Loucy (cell line): ENCODE measurements at regions not wholly inside any gene's neighbourhood (a gene's known extent, or its start where the extent isn't known, plus 50 kb on each side); places are given as distances from the start of the nearest gene placed in this dataset.

Experiments used
- H2AFZ ChIP-seq: fragments of 200-600 bp; sonication (generic); 2 replicates; pipeline ENCODE4 v1.6.0; 2016; ENCODE audit warnings: antibody characterized with exemption, mild to moderate bottlenecking, low read length, moderate library complexity
- H3F3A ChIP-seq: fragments of 200-600 bp; 2 replicates; pipeline ENCODE4 v1.6.0; 2016; ENCODE audit warnings: antibody characterized with exemption, low read depth, mild to moderate bottlenecking
- H3K27me3 ChIP-seq: fragments of 200-600 bp; sonication (generic); 2 replicates; pipeline ENCODE4 v1.6.1; 2014; ENCODE audit warnings: low read length, mild to moderate bottlenecking; ENCODE audit not compliant: insufficient read depth, poor library complexity, severe bottlenecking
- H3K36me3 ChIP-seq: fragments of 200-600 bp; sonication (generic); 2 replicates; pipeline ENCODE4 v1.6.1; 2016; ENCODE audit warnings: low read length; ENCODE audit not compliant: insufficient read depth
- H3K4me1 ChIP-seq: fragments of 200-600 bp; sonication (generic); 2 replicates; pipeline ENCODE4 v1.5.1; 2014; ENCODE audit warnings: low read length, mild to moderate bottlenecking; ENCODE audit not compliant: insufficient read depth, poor library complexity, severe bottlenecking
- H3K4me2 ChIP-seq: fragments of 200-600 bp; sonication (generic); 2 replicates; pipeline ENCODE4 v1.6.0; 2014; ENCODE audit warnings: antibody characterized with exemption, low read length, low read depth, mild to moderate bottlenecking; ENCODE audit not compliant: poor library complexity, severe bottlenecking
- H3K4me3 ChIP-seq: fragments of 200-600 bp; sonication (generic); 2 replicates; pipeline ENCODE4 v1.5.1; 2014; ENCODE audit warnings: low read length, mild to moderate bottlenecking, mixed read lengths; ENCODE audit not compliant: poor library complexity, severe bottlenecking
- H3K79me2 ChIP-seq: fragments of 200-600 bp; sonication (generic); 2 replicates; pipeline ENCODE4 v1.6.1; 2014; ENCODE audit warnings: low read length; ENCODE audit not compliant: insufficient read depth
- H3K9ac ChIP-seq: fragments of 200-600 bp; sonication (generic); 2 replicates; pipeline ENCODE4 v1.6.0; 2014; ENCODE audit warnings: mild to moderate bottlenecking, low read depth, low read length, moderate library complexity; ENCODE audit not compliant: poor library complexity, severe bottlenecking
- H3K9me2 ChIP-seq: fragments of 200-600 bp; sonication (generic); replicated peaks from 2 replicates; pipeline ENCODE4 v1.6.1; 2016; ENCODE audit warnings: low read depth, low read length, mixed read lengths
- H3K9me3 ChIP-seq: fragments of 200-600 bp; sonication (generic); 2 replicates; pipeline ENCODE4 v1.6.1; 2014; ENCODE audit warnings: mild to moderate bottlenecking, antibody characterized with exemption, low read length, low read depth; ENCODE audit not compliant: insufficient read depth
- H4K20me1 ChIP-seq: fragments of 200-600 bp; sonication (generic); 2 replicates; pipeline ENCODE4 v1.6.0; 2014; ENCODE audit warnings: antibody characterized with exemption, low read length, mild to moderate bottlenecking; ENCODE audit not compliant: insufficient read depth, poor library complexity, severe bottlenecking
- CTCF ChIP-seq: fragments of 200-600 bp; sonication (generic); conservative IDR thresholded peaks from 2 replicates; pipeline ENCODE4 v1.5.1; 2014; ENCODE audit warnings: mild to moderate bottlenecking, antibody characterized with exemption, low read length
- EZH2phosphoT487 ChIP-seq: fragments of 200-600 bp; IDR thresholded peaks from 2 replicates; pipeline ENCODE4 v1.6.1; 2018; ENCODE audit warnings: antibody characterized with exemption, mild to moderate bottlenecking, moderate library complexity, borderline replicate concordance

GRCh38 chr9:18385696-18386490, 88.1 kb upstream of the ADAMTSL1 start:
- H3K9me3 ChIP-seq = no peaks in the 10 kb centered on the region
- H3K79me2 ChIP-seq = no peaks in the 10 kb centered on the region
- no peak overlapping the region for H3K4me3 ChIP-seq
- no peaks in the 10 kb centered on the region for H3K27me3 ChIP-seq
- no peaks in the 10 kb centered on the region for H3F3A ChIP-seq
- no peak overlapping the region for H3K4me2 ChIP-seq
- no peak for TF ChIP-seq CTCF
- TF ChIP-seq EZH2phosphoT487 = no peak
- no peaks in the 10 kb centered on the region for H3K36me3 ChIP-seq
- H3K9me2 ChIP-seq = no peaks in the 10 kb centered on the region
- H3K9ac ChIP-seq = no peak overlapping the region
- no peak overlapping the region for H2AFZ ChIP-seq
- H3K4me1 ChIP-seq = no peaks in the 10 kb centered on the region
- H4K20me1 ChIP-seq = no peaks in the 10 kb centered on the region

GRCh38 chr9:18390393-18390792, 83.6 kb upstream of the ADAMTSL1 start:
- Histone ChIP-seq H2AFZ (no peak overlapping the region), H3K4me3 (no peak overlapping the region), H3K9ac (no peak overlapping the region), H3K4me2 (no peak overlapping the region), H4K20me1 (no peaks in the 10 kb centered on the region), H3K4me1 (no peaks in the 10 kb centered on the region), H3K36me3 (no peaks in the 10 kb centered on the region), H3K9me3 (no peaks in the 10 kb centered on the region), H3K9me2 (no peaks in the 10 kb centered on the region), H3F3A (no peaks in the 10 kb centered on the region), H3K79me2 (no peaks in the 10 kb centered on the region), H3K27me3 (no peaks in the 10 kb centered on the region)
- TF ChIP-seq CTCF (no peak), EZH2phosphoT487 (no peak)

GRCh38 chr9:18393340-18394130, 80.4 kb upstream of the ADAMTSL1 start:
- no peaks in the 10 kb centered on the region for H3K27me3 ChIP-seq
- H3K36me3 ChIP-seq = no peaks in the 10 kb centered on the region
- no peaks in the 10 kb centered on the region for H3K4me1 ChIP-seq
- no peak overlapping the region for H3K4me3 ChIP-seq
- H3K9me2 ChIP-seq = no peaks in the 10 kb centered on the region
- H3K4me2 ChIP-seq = no peak overlapping the region
- no peak overlapping the region for H3K9ac ChIP-seq
- no peaks in the 10 kb centered on the region for H3K79me2 ChIP-seq
- no peak overlapping the region for H2AFZ ChIP-seq
- no peaks in the 10 kb centered on the region for H4K20me1 ChIP-seq
- H3K9me3 ChIP-seq = no peaks in the 10 kb centered on the region
- H3F3A ChIP-seq = no peaks in the 10 kb centered on the region
- no peak for TF ChIP-seq CTCF
- no peak for TF ChIP-seq EZH2phosphoT487
